ENCODE measurements at regions not wholly inside any gene's neighbourhood (a gene's known extent, or its start where the extent isn't known, plus 50 kb on each side); places are given as distances from the start of the nearest gene placed in this dataset.

DNA sequence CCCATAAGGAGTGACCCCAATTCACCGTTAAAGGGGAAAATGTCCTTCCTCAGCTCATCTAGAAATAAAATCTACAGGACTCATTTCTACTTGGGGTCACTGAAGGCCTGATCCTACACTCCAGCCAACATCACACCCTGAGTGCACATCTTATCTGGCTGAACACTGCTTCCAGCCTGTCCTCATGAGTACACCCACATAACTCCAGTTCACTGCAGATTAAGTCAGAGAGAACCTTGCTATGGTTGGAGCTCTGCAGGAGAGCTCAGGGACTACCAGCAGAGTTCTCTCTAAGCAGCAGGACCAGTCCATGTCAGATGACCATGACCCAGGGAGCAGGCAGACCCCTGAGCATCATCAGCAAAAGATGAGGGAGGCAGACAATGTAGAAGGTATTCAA is 126.9 kb upstream of the MAP3K1 start:
- TF ChIP-seq, protein P1, sequence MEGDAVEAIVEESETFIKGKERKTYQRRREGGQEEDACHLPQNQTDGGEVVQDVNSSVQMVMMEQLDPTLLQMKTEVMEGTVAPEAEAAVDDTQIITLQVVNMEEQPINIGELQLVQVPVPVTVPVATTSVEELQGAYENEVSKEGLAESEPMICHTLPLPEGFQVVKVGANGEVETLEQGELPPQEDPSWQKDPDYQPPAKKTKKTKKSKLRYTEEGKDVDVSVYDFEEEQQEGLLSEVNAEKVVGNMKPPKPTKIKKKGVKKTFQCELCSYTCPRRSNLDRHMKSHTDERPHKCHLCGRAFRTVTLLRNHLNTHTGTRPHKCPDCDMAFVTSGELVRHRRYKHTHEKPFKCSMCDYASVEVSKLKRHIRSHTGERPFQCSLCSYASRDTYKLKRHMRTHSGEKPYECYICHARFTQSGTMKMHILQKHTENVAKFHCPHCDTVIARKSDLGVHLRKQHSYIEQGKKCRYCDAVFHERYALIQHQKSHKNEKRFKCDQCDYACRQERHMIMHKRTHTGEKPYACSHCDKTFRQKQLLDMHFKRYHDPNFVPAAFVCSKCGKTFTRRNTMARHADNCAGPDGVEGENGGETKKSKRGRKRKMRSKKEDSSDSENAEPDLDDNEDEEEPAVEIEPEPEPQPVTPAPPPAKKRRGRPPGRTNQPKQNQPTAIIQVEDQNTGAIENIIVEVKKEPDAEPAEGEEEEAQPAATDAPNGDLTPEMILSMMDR (optimal IDR thresholded peaks at IDR 0.05 in 1 of 3, IDR thresholded peaks at IDR 0.05 in 1 of 3, conservative IDR thresholded peaks at IDR 0.05 in 1 of 3; ENCODE audit: extremely low read depth in 1 of 3, insufficient read depth in 2 of 3, low read length in 3 of 3), result no peak
- no peak for TF ChIP-seq EZH2 (IDR thresholded peaks at IDR 0.05; ENCODE audit: low read length)
